Activated naive CD4-positive, alpha-beta T cell treated with anti-CD3 and anti-CD28 coated beads for 36 hours (primary cell): ENCODE measurements at regions not wholly inside any gene's neighbourhood (a gene's known extent, or its start where the extent isn't known, plus 50 kb on each side); places are given as distances from the start of the nearest gene placed in this dataset.
A peak's percentile ranks its signal among the peaks of the same experiment; 100 is the strongest.
"Not testable (repeated sequence)": the region's sequence is repeated elsewhere in the genome, so short reads cannot be mapped to it uniquely, and the experiment has no call there.

Source experiments
- CTCF ChIA-PET: fragments of 350-600 bp; sonication (Branson Sonifier 250); formaldehyde crosslinking; loops from one replicate; lab custom pipeline; 2021; ENCODE audit warnings: antibody characterized with exemption; lab: Charles Lee
- DNase-seq: peaks from one replicate; pipeline ENCODE4 v3.0.0-alpha.2; 2020
- H3K27ac Mint-ChIP-seq: one replicate; pipeline ENCODE4 v1.8.0; 2021; ENCODE audit warnings: mild to moderate bottlenecking, mixed read lengths
- H3K27me3 Mint-ChIP-seq: one replicate; pipeline ENCODE4 v1.8.0; 2021; ENCODE audit warnings: low read depth, mixed read lengths
- H3K36me3 Mint-ChIP-seq: one replicate; pipeline ENCODE4 v1.8.0; 2021; ENCODE audit warnings: low read depth, mixed read lengths
- H3K4me1 Mint-ChIP-seq: one replicate; pipeline ENCODE4 v1.8.0; 2021; ENCODE audit warnings: low read depth, mixed read lengths
- H3K4me3 Mint-ChIP-seq: one replicate; pipeline ENCODE4 v1.8.0; 2021; ENCODE audit warnings: mild to moderate bottlenecking, moderate library complexity, mixed read lengths
- H3K9me3 Mint-ChIP-seq: one replicate; pipeline ENCODE4 v1.8.0; 2021; ENCODE audit warnings: mixed read lengths
- intact Hi-C: fragments of 100-400 bp; cut with micrococcal nuclease; formaldehyde crosslinking; loops from one replicate; pipeline ENCODE4 v1.15.1; 2023

DNA sequence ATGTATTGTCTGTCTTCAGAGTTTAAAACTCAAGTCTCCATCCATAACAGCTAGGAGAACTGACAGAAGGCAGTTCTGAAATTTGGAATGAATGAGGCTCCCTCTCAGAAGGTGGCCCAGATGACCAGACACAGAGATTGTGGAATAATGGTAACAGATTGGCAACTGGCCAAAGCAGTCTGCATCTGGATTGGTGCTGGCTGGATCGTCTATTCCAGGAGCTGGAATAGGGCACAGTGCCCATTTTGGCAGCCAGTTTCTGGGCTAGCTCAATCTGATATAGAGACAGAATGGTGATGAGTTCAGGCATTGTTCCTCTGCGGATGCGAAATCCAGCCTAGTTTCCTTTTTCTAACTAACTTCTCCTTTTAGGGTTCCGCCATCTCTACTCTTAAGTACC is 851.7 kb downstream of the PDCD6IP start:
- DNase-seq = no peak
- intact Hi-C loops = no loop called here
- H3K4me3 Mint-ChIP-seq = no peak overlapping the region
- H3K9me3 Mint-ChIP-seq = no peaks in the 10 kb centered on the region
- CTCF ChIA-PET = no interaction called here
- H3K27me3 Mint-ChIP-seq = no peaks in the 10 kb centered on the region
- no peak overlapping the region for H3K27ac Mint-ChIP-seq
- H3K36me3 Mint-ChIP-seq = no peaks in the 10 kb centered on the region
- no peaks in the 10 kb centered on the region for H3K4me1 Mint-ChIP-seq

DNA sequence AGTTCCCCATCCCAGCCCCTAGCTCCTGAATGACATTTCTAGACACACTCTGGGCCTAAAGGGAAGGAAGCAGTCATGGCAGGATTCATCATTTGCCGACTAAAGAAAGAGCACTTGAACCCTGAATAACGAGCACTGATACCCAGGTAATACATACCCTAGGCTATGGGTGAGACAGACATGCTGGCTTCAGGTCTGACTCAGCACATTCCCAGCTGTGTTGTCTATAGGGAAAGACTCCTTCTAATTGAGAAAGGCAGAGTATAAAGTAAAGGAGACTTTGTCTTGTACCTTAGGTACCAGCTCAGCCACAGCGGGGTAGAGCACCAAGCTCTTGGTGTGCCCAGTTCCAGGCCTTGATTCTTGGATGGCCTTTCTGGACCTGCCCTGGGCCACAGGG is 870.5 kb downstream of the PDCD6IP start:
- no peak overlapping the region for H3K4me3 Mint-ChIP-seq
- intact Hi-C loops = no loop called here
- H3K27me3 Mint-ChIP-seq = no peaks in the 10 kb centered on the region
- CTCF ChIA-PET = interaction anchor here (0.6 kb wide), 1 partner anchor 1236 kb away, joined by 3 read pairs; no protein-coding TSS in a partner anchor
- H3K27ac Mint-ChIP-seq = no peak overlapping the region
- no peaks in the 10 kb centered on the region for H3K4me1 Mint-ChIP-seq
- DNase-seq = no peak
- H3K9me3 Mint-ChIP-seq = no peaks in the 10 kb centered on the region
- no peaks in the 10 kb centered on the region for H3K36me3 Mint-ChIP-seq

DNA sequence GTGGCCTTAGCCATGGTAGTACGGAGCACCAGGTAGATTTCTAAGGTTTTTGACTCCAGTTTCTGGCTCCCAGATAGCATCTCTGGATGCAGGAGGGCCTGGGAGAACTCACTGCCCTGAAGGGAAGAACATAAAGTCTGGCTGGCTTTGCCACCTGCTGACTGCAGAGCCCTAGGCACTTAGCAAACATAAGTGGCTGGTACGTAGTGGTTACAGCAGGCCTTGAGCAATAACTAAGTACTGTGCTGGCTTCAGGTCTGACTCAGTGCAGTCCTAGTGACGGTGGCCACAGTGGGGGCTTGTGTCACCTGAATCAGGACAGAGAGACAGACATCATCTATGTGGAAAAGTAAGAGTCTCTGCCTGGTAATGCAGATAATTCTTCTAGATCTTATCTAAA is 871.1 kb downstream of the PDCD6IP start:
- Mint-ChIP-seq H3K4me1 (no peaks in the 10 kb centered on the region), H3K27me3 (no peaks in the 10 kb centered on the region), H3K36me3 (no peaks in the 10 kb centered on the region), H3K4me3 (no peak overlapping the region), H3K9me3 (no peaks in the 10 kb centered on the region), H3K27ac (no peak overlapping the region)
- CTCF ChIA-PET = no interaction called here
- DNase-seq = no peak
- intact Hi-C loops = no loop called here

DNA sequence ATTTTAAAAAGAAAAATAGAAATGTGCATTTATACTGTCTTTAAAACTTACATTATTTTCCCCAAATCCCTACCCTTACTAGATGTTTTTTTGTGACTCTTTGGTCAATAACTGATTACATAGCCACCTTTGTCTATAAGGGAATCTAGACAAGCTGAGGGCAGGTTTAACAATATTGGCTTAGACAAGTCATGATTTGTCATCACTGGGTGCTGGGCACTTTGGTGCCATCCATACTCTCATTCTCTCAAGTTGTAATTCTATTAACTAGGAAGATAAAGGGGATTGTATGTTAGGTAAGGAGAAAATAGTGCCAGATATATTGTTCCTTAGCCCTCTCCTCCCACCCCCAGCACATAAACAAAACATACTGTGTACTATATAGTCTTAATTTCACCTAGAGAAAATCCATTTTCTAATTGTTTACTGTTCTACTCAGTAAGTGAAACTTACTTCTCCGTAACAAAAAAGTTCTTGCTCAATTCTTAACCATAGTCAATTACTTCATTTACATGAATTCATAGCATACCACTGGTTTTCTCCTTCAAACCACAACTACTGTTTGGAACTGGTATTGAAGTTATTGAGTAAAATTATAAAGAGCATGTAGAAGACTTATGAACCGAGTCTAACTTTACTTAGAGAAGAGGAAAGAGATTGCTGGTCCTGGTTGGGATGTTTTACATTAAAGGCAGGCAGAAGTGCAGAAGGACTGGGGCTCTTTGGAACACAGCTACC is 877.1 kb downstream of the PDCD6IP start:
- Mint-ChIP-seq H3K36me3 (no peaks in the 10 kb centered on the region), H3K4me1 (no peaks in the 10 kb centered on the region), H3K9me3 (no peaks in the 10 kb centered on the region), H3K27ac (no peak overlapping the region), H3K4me3 (no peak overlapping the region), H3K27me3 (no peaks in the 10 kb centered on the region)
- intact Hi-C loops = no loop called here
- CTCF ChIA-PET = no interaction called here
- DNase-seq = no peak

DNA sequence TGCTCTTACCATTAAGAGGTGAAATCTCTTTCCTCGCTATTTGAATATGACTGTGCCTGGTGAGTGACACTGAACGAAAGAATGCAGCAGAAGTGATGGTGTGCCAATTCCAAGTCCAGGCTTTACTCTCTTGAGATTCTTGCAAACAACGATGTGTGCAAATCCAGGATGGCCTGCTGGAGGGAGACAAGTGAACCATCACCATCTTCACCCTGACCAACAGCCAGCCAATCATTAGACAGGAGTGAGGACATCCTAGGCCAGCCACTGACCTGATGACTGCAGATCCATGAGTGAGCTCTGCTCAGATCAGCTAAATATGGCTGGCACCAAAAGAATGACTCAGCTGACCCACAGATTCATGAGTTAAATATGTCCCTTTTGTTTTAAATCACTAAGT is 878.0 kb downstream of the PDCD6IP start:
- DNase-seq = no peak
- intact Hi-C loops = no loop called here
- H3K27me3 Mint-ChIP-seq = no peaks in the 10 kb centered on the region
- H3K4me3 Mint-ChIP-seq = no peak overlapping the region
- no peaks in the 10 kb centered on the region for H3K36me3 Mint-ChIP-seq
- H3K9me3 Mint-ChIP-seq = no peaks in the 10 kb centered on the region
- CTCF ChIA-PET = no interaction called here
- H3K4me1 Mint-ChIP-seq = no peaks in the 10 kb centered on the region
- no peak overlapping the region for H3K27ac Mint-ChIP-seq

DNA sequence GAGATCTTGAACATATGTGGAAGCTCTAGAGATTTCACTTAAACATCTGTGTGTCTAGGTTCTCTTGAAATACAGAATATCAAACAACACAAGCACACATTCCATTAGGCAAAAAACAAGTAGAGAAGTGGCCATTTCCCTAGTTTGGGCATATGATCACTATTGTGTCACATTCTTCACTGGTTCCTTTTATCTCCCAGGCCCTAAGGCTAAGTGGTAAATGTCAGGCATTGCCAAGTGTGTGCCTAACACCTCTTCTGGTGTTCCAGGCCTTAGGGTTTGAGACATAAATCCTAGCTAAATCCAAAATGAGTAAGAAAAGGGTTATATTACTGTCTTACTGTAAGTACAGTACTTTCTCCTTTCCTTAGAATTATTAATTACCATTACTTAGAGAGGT is 880.1 kb downstream of the PDCD6IP start:
- Mint-ChIP-seq H3K27ac (no peak overlapping the region), H3K4me1 (no peaks in the 10 kb centered on the region), H3K36me3 (no peaks in the 10 kb centered on the region), H3K4me3 (no peak overlapping the region), H3K9me3 (no peaks in the 10 kb centered on the region), H3K27me3 (no peaks in the 10 kb centered on the region)
- no peak for DNase-seq
- CTCF ChIA-PET = no interaction called here
- intact Hi-C loops = no loop called here

DNA sequence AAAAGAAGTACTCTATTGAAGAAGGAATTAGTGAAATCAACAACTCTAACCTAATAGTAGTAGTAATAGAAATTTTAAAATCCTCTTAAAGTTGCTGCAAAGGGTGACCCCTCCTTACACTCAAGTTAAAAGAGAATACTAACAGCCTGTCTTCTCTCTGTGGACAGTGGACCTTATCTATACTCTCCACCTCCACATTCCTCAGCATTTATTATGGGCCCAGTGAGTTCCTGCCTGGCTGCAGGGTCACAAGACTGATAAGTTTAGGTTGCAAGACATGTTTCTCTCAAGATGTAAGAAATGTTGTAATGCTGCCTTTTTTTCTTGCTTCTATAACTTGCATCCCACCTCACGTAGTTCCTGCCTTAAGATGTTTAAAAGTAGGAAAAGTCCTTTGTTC is 880.6 kb downstream of the PDCD6IP start:
- DNase-seq, intact Hi-C loops, CTCF ChIA-PET, H3K27ac Mint-ChIP-seq, H3K36me3 Mint-ChIP-seq, H3K9me3 Mint-ChIP-seq, H3K4me1 Mint-ChIP-seq, H3K27me3 Mint-ChIP-seq, H3K4me3 Mint-ChIP-seq: not testable (repeated sequence)

DNA sequence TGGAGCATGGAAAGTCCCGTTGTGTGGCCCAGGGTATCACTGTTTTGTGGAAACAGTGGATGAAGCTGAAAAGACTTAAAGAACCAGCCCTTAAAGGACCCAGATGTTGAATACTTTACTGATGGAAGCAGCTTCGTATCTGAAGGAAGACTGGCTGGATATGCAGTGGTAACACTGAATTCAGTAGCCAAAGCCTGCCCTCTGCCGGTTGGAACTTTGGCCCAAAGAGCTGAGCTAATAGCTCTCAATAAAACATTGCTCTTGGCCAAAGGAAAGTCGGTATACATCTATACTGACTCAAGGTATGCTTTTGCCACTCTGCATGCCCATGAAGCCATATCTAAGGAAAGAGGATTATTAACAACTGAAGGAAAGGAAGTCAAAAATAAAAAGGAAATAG is 885.4 kb downstream of the PDCD6IP start:
- CTCF ChIA-PET = interaction anchor here (0.7 to 2.6 kb wide), 6 partner anchors 25 to 803 kb away, joined by 3 to 15 read pairs (median 4); no protein-coding TSS in a partner anchor
- Mint-ChIP-seq H3K4me1 (no peaks in the 10 kb centered on the region), H3K27me3 (no peaks in the 10 kb centered on the region), H3K36me3 (no peaks in the 10 kb centered on the region), H3K9me3 (no peaks in the 10 kb centered on the region), H3K27ac (no peak overlapping the region), H3K4me3 (no peak overlapping the region)
- DNase-seq = peak; percentile 67
- intact Hi-C loops = loop anchor here (1.0 to 2.0 kb wide), 3 partner anchors 424 to 801 kb away; no protein-coding TSS in a partner anchor

DNA sequence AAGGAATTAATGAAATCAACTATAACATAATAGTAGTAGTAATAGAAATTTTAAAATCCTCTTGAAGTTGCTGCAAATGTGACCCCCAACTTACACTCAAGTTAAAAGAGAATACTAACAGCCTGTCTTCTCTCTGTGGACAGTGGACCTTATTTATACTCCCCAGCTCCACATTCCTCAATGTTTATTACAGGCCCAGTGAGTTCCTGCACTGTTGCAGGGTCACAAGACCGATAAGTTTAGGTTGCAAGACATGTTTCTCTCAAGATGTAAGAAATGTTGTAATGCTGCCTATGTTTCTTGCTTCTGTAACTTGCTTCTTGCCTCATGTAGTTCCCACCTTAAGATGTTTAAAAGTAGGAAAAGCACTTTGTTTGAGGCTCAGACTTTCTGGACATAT is 888.1 kb downstream of the PDCD6IP start:
- no peaks in the 10 kb centered on the region for H3K4me1 Mint-ChIP-seq
- no peaks in the 10 kb centered on the region for H3K36me3 Mint-ChIP-seq
- intact Hi-C loops = no loop called here
- H3K4me3 Mint-ChIP-seq = no peak overlapping the region
- H3K27me3 Mint-ChIP-seq = no peaks in the 10 kb centered on the region
- no peak for DNase-seq
- no peaks in the 10 kb centered on the region for H3K9me3 Mint-ChIP-seq
- no peak overlapping the region for H3K27ac Mint-ChIP-seq
- CTCF ChIA-PET = interaction anchor here (0.6 kb wide), 1 partner anchor 362 kb away, joined by 4 read pairs; no protein-coding TSS in a partner anchor

DNA sequence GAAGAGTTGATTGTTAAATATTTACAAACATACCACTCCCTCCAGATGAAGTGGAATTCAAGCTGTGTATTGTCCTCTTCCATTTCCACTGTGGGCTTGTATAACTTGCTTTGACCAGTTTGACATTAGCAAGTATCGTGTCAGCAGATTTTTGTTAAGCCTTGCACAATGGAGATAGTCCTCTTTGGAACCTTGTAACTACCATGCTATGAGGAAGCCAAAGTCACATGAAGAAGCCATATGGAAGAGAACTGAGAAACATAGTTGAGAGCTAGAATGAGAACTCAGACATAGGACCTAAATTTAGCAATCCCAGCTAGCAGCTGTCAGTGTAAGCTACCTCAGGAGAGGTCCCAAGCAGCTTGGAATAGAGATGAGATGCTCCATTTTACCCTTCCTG is 889.2 kb downstream of the PDCD6IP start:
- H3K36me3 Mint-ChIP-seq = no peaks in the 10 kb centered on the region
- no peaks in the 10 kb centered on the region for H3K27me3 Mint-ChIP-seq
- no peak overlapping the region for H3K27ac Mint-ChIP-seq
- no peak for DNase-seq
- CTCF ChIA-PET = no interaction called here
- H3K4me3 Mint-ChIP-seq = no peak overlapping the region
- no peaks in the 10 kb centered on the region for H3K9me3 Mint-ChIP-seq
- H3K4me1 Mint-ChIP-seq = no peaks in the 10 kb centered on the region
- intact Hi-C loops = no loop called here

DNA sequence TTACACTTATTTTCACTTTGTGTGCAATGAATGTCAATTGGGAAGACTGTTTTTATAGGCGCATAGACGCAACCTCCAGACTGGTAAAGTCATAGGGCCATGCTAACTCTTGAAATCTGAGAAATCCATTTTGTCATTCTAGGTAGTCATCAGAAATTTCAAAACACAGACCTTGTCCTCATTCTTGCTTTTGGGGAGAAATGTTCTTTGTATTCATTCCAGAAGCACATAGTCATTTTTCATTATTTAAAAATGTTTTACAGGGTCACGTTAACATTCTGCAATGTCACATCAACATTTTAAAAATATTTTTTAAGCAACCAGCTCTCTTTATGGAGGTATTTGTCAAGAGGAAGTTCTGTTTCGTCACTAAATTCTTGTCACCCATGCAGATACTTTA is 898.4 kb downstream of the PDCD6IP start:
- CTCF ChIA-PET = no interaction called here
- intact Hi-C loops = no loop called here
- H3K4me1 Mint-ChIP-seq = no peaks in the 10 kb centered on the region
- H3K27ac Mint-ChIP-seq = no peak overlapping the region
- H3K27me3 Mint-ChIP-seq = peaks cover 2% of the 10 kb centered on the region
- H3K4me3 Mint-ChIP-seq = no peak overlapping the region
- H3K36me3 Mint-ChIP-seq = no peaks in the 10 kb centered on the region
- DNase-seq = no peak
- H3K9me3 Mint-ChIP-seq = peaks cover 13% of the 10 kb centered on the region

DNA sequence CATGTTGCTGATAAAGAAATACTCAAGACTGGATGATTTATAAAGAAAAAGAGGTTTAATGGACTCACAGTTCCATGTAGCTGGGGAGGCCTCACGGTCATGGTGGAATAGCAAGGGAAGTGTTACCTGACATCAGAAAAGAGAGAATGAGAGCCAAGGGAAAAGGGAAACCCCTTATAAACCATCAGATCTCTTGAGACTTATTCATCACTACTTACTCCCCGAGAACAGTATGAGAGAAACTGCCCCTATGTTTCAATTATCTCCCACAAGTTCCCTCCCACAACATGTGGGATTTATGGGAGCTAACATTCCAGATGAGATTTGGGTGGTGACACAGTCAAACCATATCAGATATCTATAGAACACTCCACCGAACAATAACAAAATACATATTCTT is 904.6 kb downstream of the PDCD6IP start:
- Mint-ChIP-seq H3K27me3 (no peaks in the 10 kb centered on the region), H3K4me3 (no peak overlapping the region), H3K27ac (no peak overlapping the region), H3K9me3 (peaks cover 21% of the 10 kb centered on the region), H3K36me3 (no peaks in the 10 kb centered on the region), H3K4me1 (no peaks in the 10 kb centered on the region)
- intact Hi-C loops = no loop called here
- no peak for DNase-seq
- CTCF ChIA-PET = interaction anchor here (0.6 kb wide), 1 partner anchor 15 kb away, joined by 3 read pairs; no protein-coding TSS in a partner anchor

DNA sequence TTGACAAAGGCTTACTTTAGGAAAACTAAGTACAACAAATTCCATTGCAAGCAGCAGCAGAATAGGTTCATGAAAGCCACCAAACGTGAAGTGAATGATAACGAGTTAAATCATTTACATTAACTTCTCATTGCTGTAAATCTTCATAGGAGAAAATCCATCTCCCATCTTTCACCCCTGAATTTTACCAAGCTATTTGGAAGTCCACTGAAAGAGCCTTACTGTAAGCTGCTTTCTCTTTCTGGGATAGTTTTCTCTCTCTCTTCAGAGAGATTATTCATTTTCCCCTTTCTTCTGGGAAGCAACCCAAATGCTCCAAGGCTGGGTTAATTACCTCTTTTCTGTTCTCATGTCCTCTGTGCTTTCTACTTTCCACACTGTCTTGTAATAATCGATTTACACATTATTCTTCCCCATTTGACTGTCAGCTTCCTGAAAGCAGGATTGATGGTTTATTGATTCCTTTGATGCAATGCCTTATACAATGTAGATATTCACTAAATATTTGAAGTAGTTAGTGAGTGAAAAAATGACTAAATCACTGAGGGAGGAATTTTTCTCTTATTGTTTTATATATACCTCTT is 914.3 kb upstream of the ARPP21 start:
- Mint-ChIP-seq H3K4me3 (no peak overlapping the region), H3K27ac (no peak overlapping the region), H3K9me3 (peaks cover 4% of the 10 kb centered on the region), H3K4me1 (no peaks in the 10 kb centered on the region), H3K27me3 (no peaks in the 10 kb centered on the region), H3K36me3 (no peaks in the 10 kb centered on the region)
- intact Hi-C loops = no loop called here
- CTCF ChIA-PET = no interaction called here
- DNase-seq = no peak
